IMR-90 (cell line): ENCODE measurements at regions not wholly inside any gene's neighbourhood (a gene's known extent, or its start where the extent isn't known, plus 50 kb on each side); places are given as distances from the start of the nearest gene placed in this dataset.

Source experiments
- ATAC-seq: fragments of 200-7000 bp; cut with Tn5 transposase; 2 replicates; pipeline ENCODE4 v1.9.1; 2020; ENCODE audit warnings: low read depth, mild to moderate bottlenecking, moderate library complexity
- BruUV-seq: library from RNA; stranded (reverse); fragments of 400-500 nt; replicated peaks from 2 replicates; lab custom pipeline; 2021; lab: Mats Ljungman, UMichigan
- CTCF ChIA-PET: fragments of 300-600 bp; formaldehyde crosslinking; extraction: SDS; loops from one replicate; lab custom pipeline; 2021; ENCODE audit warnings: antibody characterized with exemption; lab: Yijun Ruan, JAX
- POLR2A ChIA-PET: fragments of 300-600 bp; sonication (Branson Sonifier 250); formaldehyde crosslinking; loops from one replicate; lab custom pipeline; 2022; ENCODE audit warnings: antibody characterized with exemption; ENCODE audit not compliant: unreplicated experiment; lab: Charles Lee
- DNase-seq: peaks from one replicate; pipeline ENCODE4 v3.0.0; 2013
- H2AFZ ChIP-seq: replicated peaks from 2 replicates; pipeline ENCODE3; 2013; ENCODE audit warnings: low read length, mild to moderate bottlenecking; ENCODE audit not compliant: poor library complexity
- H2AK5ac ChIP-seq: 2 replicates; pipeline ENCODE4 v1.6.1; 2013; ENCODE audit warnings: low read depth, low read length, inconsistent platforms
- H2AK9ac ChIP-seq: replicated peaks from 2 replicates; pipeline ENCODE3; 2013; ENCODE audit warnings: mild to moderate bottlenecking, low read depth, low read length, moderate library complexity; ENCODE audit not compliant: poor library complexity
- H2BK120ac ChIP-seq: 2 replicates; pipeline ENCODE4 v1.6.1; 2013; ENCODE audit warnings: low read depth, low read length, inconsistent platforms
- H2BK15ac ChIP-seq: 3 replicates; pipeline ENCODE4 v1.6.1; 2013; ENCODE audit warnings: low read depth, low read length, inconsistent platforms
- H2BK20ac ChIP-seq: 2 replicates; pipeline ENCODE4 v1.6.1; 2013; ENCODE audit warnings: low read depth, mild to moderate bottlenecking, inconsistent platforms, low read length, moderate library complexity
- H2BK5ac ChIP-seq: 2 replicates; pipeline ENCODE4 v1.6.1; 2013; ENCODE audit warnings: mild to moderate bottlenecking, low read depth, low read length, inconsistent platforms; ENCODE audit not compliant: poor library complexity, severe bottlenecking
- H3K14ac ChIP-seq: replicated peaks from 2 replicates; pipeline ENCODE4 v1.6.1; 2013; ENCODE audit warnings: low read depth, low read length, inconsistent platforms
- H3K18ac ChIP-seq: 2 replicates; pipeline ENCODE4 v1.6.1; 2013; ENCODE audit warnings: low read depth, low read length, control low read depth
- H3K23ac ChIP-seq: 2 replicates; pipeline ENCODE4 v1.6.1; 2013; ENCODE audit warnings: low read depth, low read length, inconsistent platforms
- H3K27ac ChIP-seq: 2 replicates; pipeline ENCODE4 v1.5.1; 2013; ENCODE audit warnings: mild to moderate bottlenecking, control low read depth, low read length; ENCODE audit not compliant: insufficient read depth
- H3K27me3 ChIP-seq: 2 replicates; pipeline ENCODE4 v1.6.1; 2013; ENCODE audit warnings: low read length; ENCODE audit not compliant: control insufficient read depth, insufficient read depth
- H3K36me3 ChIP-seq: 2 replicates; pipeline ENCODE4 v1.6.1; 2013; ENCODE audit warnings: low read length, mixed read lengths; ENCODE audit not compliant: control insufficient read depth, insufficient read depth
- H3K4ac ChIP-seq: 2 replicates; pipeline ENCODE4 v1.6.1; 2013; ENCODE audit warnings: low read depth, low read length, inconsistent platforms
- H3K4me1 ChIP-seq: 2 replicates; pipeline ENCODE4 v1.6.1; 2013; ENCODE audit warnings: low read length, mixed read lengths; ENCODE audit not compliant: control insufficient read depth, insufficient read depth
- H3K4me2 ChIP-seq: 2 replicates; pipeline ENCODE4 v1.6.1; 2013; ENCODE audit warnings: low read depth, mild to moderate bottlenecking, control low read depth, low read length, moderate library complexity
- H3K4me3 ChIP-seq: 2 replicates; pipeline ENCODE4 v1.5.1; 2013; ENCODE audit warnings: low read depth, mild to moderate bottlenecking, control low read depth, low read length, moderate library complexity; ENCODE audit not compliant: insufficient read depth
- H3K56ac ChIP-seq: 2 replicates; pipeline ENCODE4 v1.6.1; 2013; ENCODE audit warnings: low read length, inconsistent platforms; ENCODE audit not compliant: insufficient read depth; ENCODE audit errors: extremely low read depth
- H3K79me1 ChIP-seq, 2 experiments: 2 replicates each; pipeline ENCODE4 v1.6.1; 2013; ENCODE audit warnings: low read length in 2 of 2, inconsistent platforms in 1 of 2, low read depth in 1 of 2
- H3K9ac ChIP-seq: 2 replicates; pipeline ENCODE4 v1.6.1; 2013; ENCODE audit warnings: low read depth, low read length, control low read depth
- H3K9me1 ChIP-seq: 2 replicates; pipeline ENCODE4 v1.6.1; 2013; ENCODE audit warnings: low read length, inconsistent platforms; ENCODE audit not compliant: insufficient read depth
- H3K9me3 ChIP-seq: 2 replicates; pipeline ENCODE4 v1.6.1; 2013; ENCODE audit warnings: low read length; ENCODE audit not compliant: control insufficient read depth, insufficient read depth
- H4K20me1 ChIP-seq: 2 replicates; pipeline ENCODE4 v1.6.1; 2013; ENCODE audit warnings: low read length, inconsistent platforms; ENCODE audit not compliant: insufficient read depth
- H4K5ac ChIP-seq: 2 replicates; pipeline ENCODE4 v1.6.1; 2013; ENCODE audit warnings: mild to moderate bottlenecking, low read depth, low read length, control low read depth
- H4K8ac ChIP-seq, 2 experiments: 2 replicates each; pipeline ENCODE4 v1.6.1; 2013; ENCODE audit warnings: low read depth in 2 of 2, low read length in 2 of 2, control low read depth in 1 of 2, inconsistent platforms in 1 of 2
- H4K91ac ChIP-seq: 2 replicates; pipeline ENCODE4 v1.6.1; 2013; ENCODE audit warnings: low read depth, low read length, inconsistent platforms; ENCODE audit not compliant: insufficient read depth
- BHLHE40 ChIP-seq: fragments of 150-350 bp; IDR thresholded peaks from 2 replicates; pipeline ENCODE4 v1.6.1; 2016; ENCODE audit warnings: mild to moderate bottlenecking, low read depth, low read length
- CEBPB ChIP-seq: IDR thresholded peaks from 2 replicates; pipeline ENCODE4 v1.6.1; 2012; ENCODE audit warnings: low read depth, low read length, improper control_type of control experiment
- CTCF ChIP-seq: conservative IDR thresholded peaks from 2 replicates; pipeline ENCODE4 v1.5.1; 2012; ENCODE audit warnings: mild to moderate bottlenecking, low read depth, low read length, improper control_type of control experiment
- ELK1 ChIP-seq: fragments of 150-350 bp; IDR thresholded peaks from 2 replicates; pipeline ENCODE4 v1.6.1; 2016; ENCODE audit warnings: low read depth, mild to moderate bottlenecking, low read length, moderate library complexity, borderline replicate concordance
- FOS ChIP-seq: fragments of 150-350 bp; IDR thresholded peaks from 2 replicates; pipeline ENCODE4 v1.6.1; 2016; ENCODE audit warnings: low read depth, low read length
- MAZ ChIP-seq: IDR thresholded peaks from 2 replicates; pipeline ENCODE4 v1.6.1; 2012; ENCODE audit warnings: low read depth, mild to moderate bottlenecking, low read length, improper control_type of control experiment, moderate library complexity, borderline replicate concordance
- NFE2L2 ChIP-seq: fragments of 150-350 bp; IDR thresholded peaks from 2 replicates; pipeline ENCODE4 v1.6.1; 2016; ENCODE audit warnings: low read depth, mild to moderate bottlenecking, low read length
- POLR2A ChIP-seq: IDR thresholded peaks from 2 replicates; pipeline ENCODE4 v1.6.1; 2012; ENCODE audit warnings: mild to moderate bottlenecking, low read depth, low read length
- RFX5 ChIP-seq: IDR thresholded peaks from 2 replicates; pipeline ENCODE4 v1.8.0; 2012; ENCODE audit warnings: low read depth, mild to moderate bottlenecking, low read length, moderate library complexity
- SMC3 ChIP-seq: fragments of 150-350 bp; IDR thresholded peaks from 2 replicates; pipeline ENCODE4 v1.6.1; 2016; ENCODE audit warnings: low read depth, mild to moderate bottlenecking, antibody characterized with exemption, low read length, moderate library complexity
- whole genome bisulfite sequencing, 2 experiments: methylation state at CpG; one replicate each; pipeline versions ENCODE4 v1.1.5 to v1.1.7; 2013; ENCODE audit warnings: missing lambda C conversion rate in 2 of 2; ENCODE audit not compliant: insufficient read length in 1 of 2; ENCODE audit errors: extremely low coverage in 2 of 2; 5-methylcytosine and 5-hydroxymethylcytosine counted together
- dilution Hi-C: fragments of 300-500 bp; cut with HindIII; formaldehyde crosslinking; loops from one replicate; pipeline ENCODE4 v1.14.3; 2018; ENCODE audit warnings: low sequenced_read_pairs; ENCODE audit not compliant: unreplicated experiment
- in situ Hi-C: fragments of 300-500 bp; cut with MboI; formaldehyde crosslinking; loops from 3 replicates; pipeline ENCODE4 v1.14.3; 2019; ENCODE audit warnings: low sequenced_read_pairs, inconsistent platforms, mixed read lengths
- intact Hi-C: fragments of 100-400 bp; cut with micrococcal nuclease; formaldehyde crosslinking; loops from 2 replicates; pipeline ENCODE4 v1.10.0; 2022
- TF ChIP-seq, protein P1 (sequence below): fragments of 150-350 bp; IDR thresholded peaks from 2 replicates; pipeline ENCODE4 v1.6.1; 2017; ENCODE audit warnings: mild to moderate bottlenecking, antibody characterized with exemption, low read length, low read depth

DNA sequence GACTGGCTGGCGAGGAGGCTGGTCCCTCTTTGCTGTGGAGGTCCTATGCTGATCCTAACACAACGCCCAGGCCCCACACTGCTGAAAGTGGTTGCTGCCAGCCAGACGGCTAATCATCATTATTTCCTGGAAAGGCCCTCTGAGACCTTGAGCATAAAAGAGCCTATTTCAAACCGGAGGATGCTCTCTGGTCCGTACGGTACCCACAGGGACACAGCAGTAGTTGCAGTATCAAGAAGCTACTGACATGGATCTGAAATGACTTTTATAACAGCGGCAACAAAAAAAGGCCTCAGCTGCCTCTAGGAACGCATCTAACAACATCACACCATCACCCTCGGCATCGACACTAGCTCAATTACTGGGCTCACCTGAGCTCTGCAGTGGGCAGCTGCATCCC lies 59.1 kb upstream of the FOXB1 start:
- DNase-seq, result no peak
- Histone ChIP-seq H3K9me3 (no peaks in the 10 kb centered on the region), H2AK9ac (no peak overlapping the region), H3K36me3 (no peaks in the 10 kb centered on the region), H3K27me3 (no peaks in the 10 kb centered on the region), H2AFZ (no peak overlapping the region), H3K23ac (no peak overlapping the region), H3K4ac (no peak overlapping the region), H2BK120ac (no peak overlapping the region), H3K9ac (no peak overlapping the region), H4K20me1 (no peaks in the 10 kb centered on the region), H3K4me1 (no peaks in the 10 kb centered on the region), H3K4me3 (no peak overlapping the region), H2BK20ac (no peak overlapping the region), H4K91ac (no peak overlapping the region), H2AK5ac (no peak overlapping the region), H4K5ac (no peak overlapping the region), H3K18ac (no peak overlapping the region), H2BK5ac (no peak overlapping the region), H2BK15ac (no peak overlapping the region), H3K14ac (no peak overlapping the region), H3K4me2 (no peak overlapping the region), H3K79me1 (no peaks in the 10 kb centered on the region), H3K27ac (no peak overlapping the region), H3K9me1 (no peaks in the 10 kb centered on the region), H3K56ac (no peak overlapping the region), H4K8ac (no peak overlapping the region)
- no peak for ATAC-seq
- no peak for TF ChIP-seq CTCF
- no peak for TF ChIP-seq MAZ
- TF ChIP-seq, protein P1, sequence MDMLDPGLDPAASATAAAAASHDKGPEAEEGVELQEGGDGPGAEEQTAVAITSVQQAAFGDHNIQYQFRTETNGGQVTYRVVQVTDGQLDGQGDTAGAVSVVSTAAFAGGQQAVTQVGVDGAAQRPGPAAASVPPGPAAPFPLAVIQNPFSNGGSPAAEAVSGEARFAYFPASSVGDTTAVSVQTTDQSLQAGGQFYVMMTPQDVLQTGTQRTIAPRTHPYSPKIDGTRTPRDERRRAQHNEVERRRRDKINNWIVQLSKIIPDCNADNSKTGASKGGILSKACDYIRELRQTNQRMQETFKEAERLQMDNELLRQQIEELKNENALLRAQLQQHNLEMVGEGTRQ, result no peak
- no peak for TF ChIP-seq BHLHE40
- no peak for TF ChIP-seq ELK1
- no peak for TF ChIP-seq SMC3
- no peak for TF ChIP-seq POLR2A
- no peak for TF ChIP-seq FOS
- no peak for TF ChIP-seq RFX5
- TF ChIP-seq NFE2L2, result no peak
- no peak for TF ChIP-seq CEBPB
- ChIA-PET POLR2A (no interaction called here), CTCF (no interaction called here)
- in situ Hi-C loops, result no loop called here
- dilution Hi-C loops, result no loop called here
- intact Hi-C loops, result no loop called here
- WGBS, 2 experiments, result 54% methylated on average over 7 of the region's 10 CpGs; no CpG with 5 or more reads in 1 of the 2 experiments
- no TSS peak for BruUV-seq
